WTC11 (cell line): ENCODE measurements at regions not wholly inside any gene's neighbourhood (a gene's known extent, or its start where the extent isn't known, plus 50 kb on each side); places are given as distances from the start of the nearest gene placed in this dataset.

Experiments
- ATAC-seq: fragments of 200-7000 bp; cut with Tn5 transposase; 2 replicates; pipeline ENCODE4 v1.10.0; 2021; ENCODE audit warnings: mild to moderate bottlenecking, moderate library complexity
- CTCF ChIA-PET: fragments of 300-600 bp; sonication (Branson Sonifier 250); formaldehyde crosslinking; loops from one replicate; lab custom pipeline; 2021; ENCODE audit warnings: antibody characterized with exemption; lab: Charles Lee
- POLR2A ChIA-PET: fragments of 350-600 bp; sonication (Branson Sonifier 250); formaldehyde crosslinking; loops from one replicate; lab custom pipeline; 2021; ENCODE audit warnings: antibody characterized with exemption; lab: Charles Lee
- DNase-seq: peaks from one replicate; pipeline ENCODE4 v3.0.0; 2021; ENCODE audit warnings: low spot score
- H3K27ac Mint-ChIP-seq: 2 replicates; pipeline ENCODE4 v1.8.0; 2021; ENCODE audit warnings: mixed read lengths
- H3K27me3 Mint-ChIP-seq: 2 replicates; pipeline ENCODE4 v1.8.0; 2021; ENCODE audit warnings: low read depth, mild to moderate bottlenecking, moderate library complexity, mixed read lengths
- H3K36me3 Mint-ChIP-seq: 2 replicates; pipeline ENCODE4 v1.8.0; 2021; ENCODE audit warnings: mixed read lengths
- H3K4me1 Mint-ChIP-seq: 2 replicates; pipeline ENCODE4 v1.8.0; 2022; ENCODE audit warnings: mixed read lengths
- H3K4me3 Mint-ChIP-seq: 2 replicates; pipeline ENCODE4 v1.8.0; 2021; ENCODE audit warnings: mild to moderate bottlenecking, moderate library complexity, mixed read lengths
- H3K9me3 Mint-ChIP-seq: 2 replicates; pipeline ENCODE4 v1.8.0; 2021; ENCODE audit warnings: mixed read lengths
- CREM ChIP-seq: sonication (generic); formaldehyde crosslinking; IDR thresholded peaks from 2 replicates; pipeline ENCODE4 v1.8.1; 2022; ENCODE audit warnings: mild to moderate bottlenecking, missing genetic modification reagents, moderate library complexity
- ESRRA ChIP-seq: sonication (generic); formaldehyde crosslinking; IDR thresholded peaks from 2 replicates; pipeline ENCODE4 v1.8.1; 2022; ENCODE audit warnings: mild to moderate bottlenecking, missing genetic modification reagents, borderline replicate concordance
- GABPB1 ChIP-seq: sonication (generic); formaldehyde crosslinking; IDR thresholded peaks from 2 replicates; pipeline ENCODE4 v1.8.1; 2023; ENCODE audit warnings: mild to moderate bottlenecking, missing genetic modification reagents
- JUN ChIP-seq: sonication (generic); formaldehyde crosslinking; IDR thresholded peaks from 2 replicates; pipeline ENCODE4 v1.8.0; 2023; ENCODE audit warnings: mild to moderate bottlenecking, missing genetic modification reagents
- NFATC4 ChIP-seq: fragments of 250-450 bp; sonication (Bioruptor Pico); IDR thresholded peaks from 2 replicates; pipeline ENCODE4 v1.9.0; 2021; ENCODE audit warnings: mild to moderate bottlenecking
- NFYB ChIP-seq: sonication (generic); formaldehyde crosslinking; conservative IDR thresholded peaks from 2 replicates; pipeline ENCODE4 v1.8.0; 2022; ENCODE audit warnings: low read depth, missing genetic modification reagents
- NR2C2 ChIP-seq: sonication (generic); formaldehyde crosslinking; IDR thresholded peaks from 2 replicates; pipeline ENCODE4 v1.8.0; 2022; ENCODE audit warnings: mild to moderate bottlenecking, missing genetic modification reagents
- NR3C1 ChIP-seq: sonication (generic); formaldehyde crosslinking; conservative IDR thresholded peaks from 2 replicates; pipeline ENCODE4 v1.8.1; 2023; ENCODE audit warnings: low read depth, mild to moderate bottlenecking, missing genetic modification reagents
- PRRX2 ChIP-seq: fragments of 250-450 bp; sonication (Bioruptor Pico); IDR thresholded peaks from 2 replicates; pipeline ENCODE4 v1.8.0; 2021; ENCODE audit warnings: mild to moderate bottlenecking
- SOX15 ChIP-seq: fragments of 250-450 bp; sonication (Bioruptor Pico); IDR thresholded peaks from 2 replicates; pipeline ENCODE4 v1.9.0; 2021; ENCODE audit warnings: mild to moderate bottlenecking
- SP1 ChIP-seq: sonication (generic); formaldehyde crosslinking; conservative IDR thresholded peaks from 2 replicates; pipeline ENCODE4 v1.8.1; 2022; ENCODE audit warnings: missing genetic modification reagents
- TCF7 ChIP-seq: sonication (generic); formaldehyde crosslinking; IDR thresholded peaks from 2 replicates; pipeline ENCODE4 v1.8.0; 2022; ENCODE audit warnings: mild to moderate bottlenecking, low read depth, missing genetic modification reagents, moderate library complexity
- ZNF317 ChIP-seq: sonication (generic); formaldehyde crosslinking; IDR thresholded peaks from 2 replicates; pipeline ENCODE4 v1.8.1; 2023; ENCODE audit warnings: low read depth, mild to moderate bottlenecking, moderate library complexity, missing genetic modification reagents, borderline replicate concordance
- ZNF671 ChIP-seq: fragments of 250-450 bp; sonication (Bioruptor Pico); IDR thresholded peaks from 2 replicates; pipeline ENCODE4 v1.8.0; 2021; ENCODE audit warnings: mild to moderate bottlenecking
- TF ChIP-seq, protein P1 (sequence below): sonication (generic); formaldehyde crosslinking; IDR thresholded peaks from 2 replicates; pipeline ENCODE4 v1.8.1; 2022; ENCODE audit warnings: missing genetic modification reagents, borderline replicate concordance
- TF ChIP-seq, protein P2 (sequence below): sonication (generic); formaldehyde crosslinking; IDR thresholded peaks from 2 replicates; pipeline ENCODE4 v1.8.1; 2022; ENCODE audit warnings: mild to moderate bottlenecking, moderate library complexity, missing genetic modification reagents
- TF ChIP-seq, protein P3 (sequence below): sonication (generic); formaldehyde crosslinking; IDR thresholded peaks from 2 replicates; pipeline ENCODE4 v1.8.0; 2022; ENCODE audit warnings: mild to moderate bottlenecking, missing genetic modification reagents
- TF ChIP-seq, protein P4 (sequence below): sonication (generic); formaldehyde crosslinking; IDR thresholded peaks from 2 replicates; pipeline ENCODE4 v1.8.0; 2022; ENCODE audit warnings: mild to moderate bottlenecking, missing genetic modification reagents
- TF ChIP-seq, protein P5 (sequence below): sonication (generic); formaldehyde crosslinking; IDR thresholded peaks from 2 replicates; pipeline ENCODE4 v1.8.0; 2023; ENCODE audit warnings: missing genetic modification reagents, mild to moderate bottlenecking, borderline replicate concordance
- TF ChIP-seq, protein P6 (sequence below): sonication (generic); formaldehyde crosslinking; IDR thresholded peaks from 2 replicates; pipeline ENCODE4 v1.8.1; 2023; ENCODE audit warnings: mild to moderate bottlenecking, missing genetic modification reagents
- TF ChIP-seq, protein P7 (sequence below): fragments of 250-450 bp; sonication (Bioruptor Pico); IDR thresholded peaks from 2 replicates; pipeline ENCODE4 v2.1.2; 2022; ENCODE audit warnings: mild to moderate bottlenecking, moderate library complexity
- TF ChIP-seq, protein P8 (sequence below): sonication (generic); formaldehyde crosslinking; IDR thresholded peaks from 2 replicates; pipeline ENCODE4 v1.8.0; 2023; ENCODE audit warnings: mild to moderate bottlenecking, missing genetic modification reagents
- TF ChIP-seq, protein P9 (sequence below): fragments of 250-450 bp; sonication (Bioruptor Pico); IDR thresholded peaks from 2 replicates; pipeline ENCODE4 v1.9.0; 2021; ENCODE audit warnings: mild to moderate bottlenecking

DNA sequence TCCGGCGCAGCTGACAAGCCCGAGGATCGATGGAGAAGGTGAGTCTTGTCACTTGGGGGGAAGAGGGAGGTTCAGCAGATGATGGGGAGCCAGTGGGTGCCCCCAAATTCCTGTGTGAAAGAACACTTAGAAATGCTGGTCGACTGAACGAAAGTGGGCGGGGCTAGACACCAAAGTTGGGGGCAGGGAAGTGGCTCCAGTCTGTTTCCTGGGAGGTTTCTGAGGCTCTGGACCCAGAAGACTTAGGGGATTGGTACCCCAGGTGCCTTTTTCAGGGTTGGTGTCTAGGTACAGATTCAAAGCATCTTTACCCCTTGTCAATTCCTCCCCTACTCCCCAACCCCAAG, 278.6 kb downstream of the ZSWIM6 start:
- peaks cover 31% of the 10 kb centered on the region for H3K4me1 Mint-ChIP-seq
- peak; percentile 28; the same call in 1 of the 2 replicates for ATAC-seq
- no peaks in the 10 kb centered on the region for H3K9me3 Mint-ChIP-seq
- H3K27ac Mint-ChIP-seq: no peak overlapping the region
- H3K36me3 Mint-ChIP-seq: no peaks in the 10 kb centered on the region
- POLR2A ChIA-PET: no interaction called here
- TF ChIP-seq ZNF317 (CRISPR knock-in tag) (no peak), NR2C2 (CRISPR knock-in tag) (no peak), TCF7 (no peak), SP1 (CRISPR knock-in tag) (no peak), NFYB (CRISPR knock-in tag) (no peak), NFATC4 (no peak), ESRRA (no peak), PRRX2 (CRISPR knock-in tag) (no peak), CREM (CRISPR knock-in tag) (no peak), GABPB1 (no peak)
- TF ChIP-seq, protein P1, sequence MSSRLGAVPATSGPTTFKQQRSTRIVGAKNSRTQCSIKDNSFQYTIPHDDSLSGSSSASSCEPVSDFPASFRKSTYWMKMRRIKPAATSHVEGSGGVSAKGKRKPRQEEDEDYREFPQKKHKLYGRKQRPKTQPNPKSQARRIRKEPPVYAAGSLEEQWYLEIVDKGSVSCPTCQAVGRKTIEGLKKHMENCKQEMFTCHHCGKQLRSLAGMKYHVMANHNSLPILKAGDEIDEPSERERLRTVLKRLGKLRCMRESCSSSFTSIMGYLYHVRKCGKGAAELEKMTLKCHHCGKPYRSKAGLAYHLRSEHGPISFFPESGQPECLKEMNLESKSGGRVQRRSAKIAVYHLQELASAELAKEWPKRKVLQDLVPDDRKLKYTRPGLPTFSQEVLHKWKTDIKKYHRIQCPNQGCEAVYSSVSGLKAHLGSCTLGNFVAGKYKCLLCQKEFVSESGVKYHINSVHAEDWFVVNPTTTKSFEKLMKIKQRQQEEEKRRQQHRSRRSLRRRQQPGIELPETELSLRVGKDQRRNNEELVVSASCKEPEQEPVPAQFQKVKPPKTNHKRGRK (CRISPR knock-in tag): no peak
- TF ChIP-seq, protein P2, sequence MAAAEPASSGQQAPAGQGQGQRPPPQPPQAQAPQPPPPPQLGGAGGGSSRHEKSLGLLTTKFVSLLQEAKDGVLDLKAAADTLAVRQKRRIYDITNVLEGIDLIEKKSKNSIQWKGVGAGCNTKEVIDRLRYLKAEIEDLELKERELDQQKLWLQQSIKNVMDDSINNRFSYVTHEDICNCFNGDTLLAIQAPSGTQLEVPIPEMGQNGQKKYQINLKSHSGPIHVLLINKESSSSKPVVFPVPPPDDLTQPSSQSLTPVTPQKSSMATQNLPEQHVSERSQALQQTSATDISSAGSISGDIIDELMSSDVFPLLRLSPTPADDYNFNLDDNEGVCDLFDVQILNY (CRISPR knock-in tag): no peak
- TF ChIP-seq, protein P3, sequence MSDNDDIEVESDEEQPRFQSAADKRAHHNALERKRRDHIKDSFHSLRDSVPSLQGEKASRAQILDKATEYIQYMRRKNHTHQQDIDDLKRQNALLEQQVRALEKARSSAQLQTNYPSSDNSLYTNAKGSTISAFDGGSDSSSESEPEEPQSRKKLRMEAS: no peak
- TF ChIP-seq, protein P4, sequence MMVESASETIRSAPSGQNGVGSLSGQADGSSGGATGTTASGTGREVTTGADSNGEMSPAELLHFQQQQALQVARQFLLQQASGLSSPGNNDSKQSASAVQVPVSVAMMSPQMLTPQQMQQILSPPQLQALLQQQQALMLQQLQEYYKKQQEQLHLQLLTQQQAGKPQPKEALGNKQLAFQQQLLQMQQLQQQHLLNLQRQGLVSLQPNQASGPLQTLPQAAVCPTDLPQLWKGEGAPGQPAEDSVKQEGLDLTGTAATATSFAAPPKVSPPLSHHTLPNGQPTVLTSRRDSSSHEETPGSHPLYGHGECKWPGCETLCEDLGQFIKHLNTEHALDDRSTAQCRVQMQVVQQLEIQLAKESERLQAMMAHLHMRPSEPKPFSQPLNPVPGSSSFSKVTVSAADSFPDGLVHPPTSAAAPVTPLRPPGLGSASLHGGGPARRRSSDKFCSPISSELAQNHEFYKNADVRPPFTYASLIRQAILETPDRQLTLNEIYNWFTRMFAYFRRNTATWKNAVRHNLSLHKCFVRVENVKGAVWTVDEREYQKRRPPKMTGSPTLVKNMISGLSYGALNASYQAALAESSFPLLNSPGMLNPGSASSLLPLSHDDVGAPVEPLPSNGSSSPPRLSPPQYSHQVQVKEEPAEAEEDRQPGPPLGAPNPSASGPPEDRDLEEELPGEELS (CRISPR knock-in tag): no peak
- TF ChIP-seq, protein P5, sequence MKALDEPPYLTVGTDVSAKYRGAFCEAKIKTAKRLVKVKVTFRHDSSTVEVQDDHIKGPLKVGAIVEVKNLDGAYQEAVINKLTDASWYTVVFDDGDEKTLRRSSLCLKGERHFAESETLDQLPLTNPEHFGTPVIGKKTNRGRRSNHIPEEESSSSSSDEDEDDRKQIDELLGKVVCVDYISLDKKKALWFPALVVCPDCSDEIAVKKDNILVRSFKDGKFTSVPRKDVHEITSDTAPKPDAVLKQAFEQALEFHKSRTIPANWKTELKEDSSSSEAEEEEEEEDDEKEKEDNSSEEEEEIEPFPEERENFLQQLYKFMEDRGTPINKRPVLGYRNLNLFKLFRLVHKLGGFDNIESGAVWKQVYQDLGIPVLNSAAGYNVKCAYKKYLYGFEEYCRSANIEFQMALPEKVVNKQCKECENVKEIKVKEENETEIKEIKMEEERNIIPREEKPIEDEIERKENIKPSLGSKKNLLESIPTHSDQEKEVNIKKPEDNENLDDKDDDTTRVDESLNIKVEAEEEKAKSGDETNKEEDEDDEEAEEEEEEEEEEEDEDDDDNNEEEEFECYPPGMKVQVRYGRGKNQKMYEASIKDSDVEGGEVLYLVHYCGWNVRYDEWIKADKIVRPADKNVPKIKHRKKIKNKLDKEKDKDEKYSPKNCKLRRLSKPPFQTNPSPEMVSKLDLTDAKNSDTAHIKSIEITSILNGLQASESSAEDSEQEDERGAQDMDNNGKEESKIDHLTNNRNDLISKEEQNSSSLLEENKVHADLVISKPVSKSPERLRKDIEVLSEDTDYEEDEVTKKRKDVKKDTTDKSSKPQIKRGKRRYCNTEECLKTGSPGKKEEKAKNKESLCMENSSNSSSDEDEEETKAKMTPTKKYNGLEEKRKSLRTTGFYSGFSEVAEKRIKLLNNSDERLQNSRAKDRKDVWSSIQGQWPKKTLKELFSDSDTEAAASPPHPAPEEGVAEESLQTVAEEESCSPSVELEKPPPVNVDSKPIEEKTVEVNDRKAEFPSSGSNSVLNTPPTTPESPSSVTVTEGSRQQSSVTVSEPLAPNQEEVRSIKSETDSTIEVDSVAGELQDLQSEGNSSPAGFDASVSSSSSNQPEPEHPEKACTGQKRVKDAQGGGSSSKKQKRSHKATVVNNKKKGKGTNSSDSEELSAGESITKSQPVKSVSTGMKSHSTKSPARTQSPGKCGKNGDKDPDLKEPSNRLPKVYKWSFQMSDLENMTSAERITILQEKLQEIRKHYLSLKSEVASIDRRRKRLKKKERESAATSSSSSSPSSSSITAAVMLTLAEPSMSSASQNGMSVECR: no peak
- TF ChIP-seq, all 79 proteins: peak for 0
- H3K4me3 Mint-ChIP-seq: peak overlapping the region; percentile 1; the same call in 1 of the 2 replicates
- CTCF ChIA-PET: no interaction called here
- H3K27me3 Mint-ChIP-seq: no peaks in the 10 kb centered on the region
- no peak for DNase-seq

DNA sequence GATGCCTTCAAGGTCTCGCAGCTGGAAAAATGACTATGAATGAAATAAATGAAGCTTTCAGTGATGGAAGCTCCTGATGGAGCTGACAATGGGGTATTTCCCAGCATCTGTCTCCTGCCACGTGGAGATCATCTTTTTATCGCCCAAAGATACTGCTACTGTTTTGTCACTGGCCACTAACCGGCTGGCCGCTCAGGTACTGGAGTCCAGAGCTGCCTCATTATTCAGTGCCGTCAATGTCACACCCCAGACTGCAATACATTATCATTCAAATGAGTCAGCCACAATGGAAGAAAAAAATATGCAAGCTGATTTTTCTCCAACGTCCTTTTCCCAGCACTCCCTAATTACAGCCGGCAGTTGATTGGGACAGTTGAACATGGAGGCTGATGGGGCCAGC, 280.4 kb downstream of the ZSWIM6 start:
- H3K4me1 Mint-ChIP-seq: peaks cover 31% of the 10 kb centered on the region
- H3K27ac Mint-ChIP-seq: no peak overlapping the region
- H3K27me3 Mint-ChIP-seq: no peaks in the 10 kb centered on the region
- POLR2A ChIA-PET: no interaction called here
- ATAC-seq (no peak), DNase-seq (no peak)
- CTCF ChIA-PET: no interaction called here
- no peaks in the 10 kb centered on the region for H3K9me3 Mint-ChIP-seq
- H3K4me3 Mint-ChIP-seq: no peak overlapping the region
- no peaks in the 10 kb centered on the region for H3K36me3 Mint-ChIP-seq
- TF ChIP-seq JUN (CRISPR knock-in tag) (no peak), NR3C1 (CRISPR knock-in tag) (no peak), ZNF671 (CRISPR knock-in tag) (no peak), SOX15 (CRISPR knock-in tag) (no peak)
- TF ChIP-seq, protein P6, sequence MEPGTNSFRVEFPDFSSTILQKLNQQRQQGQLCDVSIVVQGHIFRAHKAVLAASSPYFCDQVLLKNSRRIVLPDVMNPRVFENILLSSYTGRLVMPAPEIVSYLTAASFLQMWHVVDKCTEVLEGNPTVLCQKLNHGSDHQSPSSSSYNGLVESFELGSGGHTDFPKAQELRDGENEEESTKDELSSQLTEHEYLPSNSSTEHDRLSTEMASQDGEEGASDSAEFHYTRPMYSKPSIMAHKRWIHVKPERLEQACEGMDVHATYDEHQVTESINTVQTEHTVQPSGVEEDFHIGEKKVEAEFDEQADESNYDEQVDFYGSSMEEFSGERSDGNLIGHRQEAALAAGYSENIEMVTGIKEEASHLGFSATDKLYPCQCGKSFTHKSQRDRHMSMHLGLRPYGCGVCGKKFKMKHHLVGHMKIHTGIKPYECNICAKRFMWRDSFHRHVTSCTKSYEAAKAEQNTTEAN (CRISPR knock-in tag): no peak
- TF ChIP-seq, protein P7, sequence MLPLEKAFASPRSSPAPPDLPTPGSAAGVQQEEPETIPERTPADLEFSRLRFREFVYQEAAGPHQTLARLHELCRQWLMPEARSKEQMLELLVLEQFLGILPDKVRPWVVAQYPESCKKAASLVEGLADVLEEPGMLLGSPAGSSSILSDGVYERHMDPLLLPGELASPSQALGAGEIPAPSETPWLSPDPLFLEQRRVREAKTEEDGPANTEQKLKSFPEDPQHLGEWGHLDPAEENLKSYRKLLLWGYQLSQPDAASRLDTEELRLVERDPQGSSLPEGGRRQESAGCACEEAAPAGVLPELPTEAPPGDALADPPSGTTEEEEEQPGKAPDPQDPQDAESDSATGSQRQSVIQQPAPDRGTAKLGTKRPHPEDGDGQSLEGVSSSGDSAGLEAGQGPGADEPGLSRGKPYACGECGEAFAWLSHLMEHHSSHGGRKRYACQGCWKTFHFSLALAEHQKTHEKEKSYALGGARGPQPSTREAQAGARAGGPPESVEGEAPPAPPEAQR (CRISPR knock-in tag): no peak
- TF ChIP-seq, protein P8, sequence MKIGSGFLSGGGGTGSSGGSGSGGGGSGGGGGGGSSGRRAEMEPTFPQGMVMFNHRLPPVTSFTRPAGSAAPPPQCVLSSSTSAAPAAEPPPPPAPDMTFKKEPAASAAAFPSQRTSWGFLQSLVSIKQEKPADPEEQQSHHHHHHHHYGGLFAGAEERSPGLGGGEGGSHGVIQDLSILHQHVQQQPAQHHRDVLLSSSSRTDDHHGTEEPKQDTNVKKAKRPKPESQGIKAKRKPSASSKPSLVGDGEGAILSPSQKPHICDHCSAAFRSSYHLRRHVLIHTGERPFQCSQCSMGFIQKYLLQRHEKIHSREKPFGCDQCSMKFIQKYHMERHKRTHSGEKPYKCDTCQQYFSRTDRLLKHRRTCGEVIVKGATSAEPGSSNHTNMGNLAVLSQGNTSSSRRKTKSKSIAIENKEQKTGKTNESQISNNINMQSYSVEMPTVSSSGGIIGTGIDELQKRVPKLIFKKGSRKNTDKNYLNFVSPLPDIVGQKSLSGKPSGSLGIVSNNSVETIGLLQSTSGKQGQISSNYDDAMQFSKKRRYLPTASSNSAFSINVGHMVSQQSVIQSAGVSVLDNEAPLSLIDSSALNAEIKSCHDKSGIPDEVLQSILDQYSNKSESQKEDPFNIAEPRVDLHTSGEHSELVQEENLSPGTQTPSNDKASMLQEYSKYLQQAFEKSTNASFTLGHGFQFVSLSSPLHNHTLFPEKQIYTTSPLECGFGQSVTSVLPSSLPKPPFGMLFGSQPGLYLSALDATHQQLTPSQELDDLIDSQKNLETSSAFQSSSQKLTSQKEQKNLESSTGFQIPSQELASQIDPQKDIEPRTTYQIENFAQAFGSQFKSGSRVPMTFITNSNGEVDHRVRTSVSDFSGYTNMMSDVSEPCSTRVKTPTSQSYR (CRISPR knock-in tag): no peak
- TF ChIP-seq, protein P9, sequence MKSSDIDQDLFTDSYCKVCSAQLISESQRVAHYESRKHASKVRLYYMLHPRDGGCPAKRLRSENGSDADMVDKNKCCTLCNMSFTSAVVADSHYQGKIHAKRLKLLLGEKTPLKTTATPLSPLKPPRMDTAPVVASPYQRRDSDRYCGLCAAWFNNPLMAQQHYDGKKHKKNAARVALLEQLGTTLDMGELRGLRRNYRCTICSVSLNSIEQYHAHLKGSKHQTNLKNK (CRISPR knock-in tag): no peak
